K562 (cell line): ENCODE measurements at regions not wholly inside any gene's neighbourhood (a gene's known extent, or its start where the extent isn't known, plus 50 kb on each side); places are given as distances from the start of the nearest gene placed in this dataset.

Experiments
- CBFB ChIP-seq: sonication (generic); formaldehyde crosslinking; IDR thresholded peaks from 2 replicates; pipeline ENCODE4 v1.4.0; 2020; ENCODE audit warnings: mild to moderate bottlenecking, missing genetic modification reagents
- CEBPB ChIP-seq: fragments of 450-650 bp; IDR thresholded peaks from 2 replicates; pipeline ENCODE4 v1.6.1; 2016; ENCODE audit warnings: missing genetic modification characterization, missing compliant biosample characterization
- ZNF212 ChIP-seq: fragments of 450-650 bp; formaldehyde crosslinking; IDR thresholded peaks from 2 replicates; pipeline ENCODE4 v1.4.0; 2020; ENCODE audit warnings: mild to moderate bottlenecking
- ZNF699 ChIP-seq: fragments of 250-450 bp; sonication (Bioruptor Pico); IDR thresholded peaks from 2 replicates; pipeline ENCODE4 v1.8.0; 2021; ENCODE audit warnings: mild to moderate bottlenecking, moderate library complexity; ENCODE audit not compliant: insufficient replicate concordance
- TF ChIP-seq, protein P1 (sequence below): IDR thresholded peaks from 2 replicates; pipeline ENCODE4 v1.6.1; 2016; ENCODE audit warnings: missing genetic modification characterization, missing compliant biosample characterization
- TF ChIP-seq, protein P2 (sequence below): fragments of 450-650 bp; IDR thresholded peaks from 2 replicates; pipeline ENCODE4 v1.6.1; 2014; ENCODE audit warnings: low read depth, mild to moderate bottlenecking, moderate library complexity, borderline replicate concordance
- TF ChIP-seq, protein P3 (sequence below): fragments of 250-450 bp; sonication (Bioruptor Pico); IDR thresholded peaks from 2 replicates; pipeline ENCODE4 v1.5.0; 2021; ENCODE audit warnings: mild to moderate bottlenecking, borderline replicate concordance
- TF ChIP-seq, protein P4 (sequence below): sonication (generic); formaldehyde crosslinking; IDR thresholded peaks from 2 replicates; pipeline ENCODE4 v1.5.0; 2020; ENCODE audit warnings: missing genetic modification reagents

DNA sequence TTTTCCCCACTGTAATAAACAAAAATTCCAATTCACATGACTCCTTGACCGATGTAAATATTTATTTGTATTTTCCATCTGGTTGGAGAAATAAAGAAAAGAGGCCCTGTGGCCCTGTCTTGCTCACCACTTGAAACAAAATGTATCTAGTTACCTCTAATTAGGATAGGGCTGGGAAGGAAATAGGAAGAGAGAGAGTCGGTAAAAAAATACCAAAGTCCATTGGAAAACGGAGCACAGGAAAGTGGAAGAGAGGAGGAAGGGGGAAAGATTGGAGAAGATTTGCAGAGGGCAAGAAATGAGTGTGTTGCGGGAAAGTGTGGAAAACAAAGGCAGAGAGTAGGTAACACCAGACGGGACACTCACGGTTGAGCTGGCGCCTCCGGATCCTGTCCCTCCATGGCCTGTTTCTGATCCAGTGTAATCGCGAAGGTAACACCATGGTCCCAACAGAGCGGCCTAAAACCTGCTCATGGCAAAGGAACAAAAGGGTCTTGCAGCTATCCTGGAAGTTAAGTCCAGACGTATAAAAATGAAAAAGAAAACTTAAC is 105.8 kb upstream of the RIPOR2 start:
- TF ChIP-seq, protein P1, sequence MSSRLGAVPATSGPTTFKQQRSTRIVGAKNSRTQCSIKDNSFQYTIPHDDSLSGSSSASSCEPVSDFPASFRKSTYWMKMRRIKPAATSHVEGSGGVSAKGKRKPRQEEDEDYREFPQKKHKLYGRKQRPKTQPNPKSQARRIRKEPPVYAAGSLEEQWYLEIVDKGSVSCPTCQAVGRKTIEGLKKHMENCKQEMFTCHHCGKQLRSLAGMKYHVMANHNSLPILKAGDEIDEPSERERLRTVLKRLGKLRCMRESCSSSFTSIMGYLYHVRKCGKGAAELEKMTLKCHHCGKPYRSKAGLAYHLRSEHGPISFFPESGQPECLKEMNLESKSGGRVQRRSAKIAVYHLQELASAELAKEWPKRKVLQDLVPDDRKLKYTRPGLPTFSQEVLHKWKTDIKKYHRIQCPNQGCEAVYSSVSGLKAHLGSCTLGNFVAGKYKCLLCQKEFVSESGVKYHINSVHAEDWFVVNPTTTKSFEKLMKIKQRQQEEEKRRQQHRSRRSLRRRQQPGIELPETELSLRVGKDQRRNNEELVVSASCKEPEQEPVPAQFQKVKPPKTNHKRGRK (tag) = 0 out of 2 replicates have a peak, but pooled peaks have one; percentile 24
- TF ChIP-seq, protein P2, sequence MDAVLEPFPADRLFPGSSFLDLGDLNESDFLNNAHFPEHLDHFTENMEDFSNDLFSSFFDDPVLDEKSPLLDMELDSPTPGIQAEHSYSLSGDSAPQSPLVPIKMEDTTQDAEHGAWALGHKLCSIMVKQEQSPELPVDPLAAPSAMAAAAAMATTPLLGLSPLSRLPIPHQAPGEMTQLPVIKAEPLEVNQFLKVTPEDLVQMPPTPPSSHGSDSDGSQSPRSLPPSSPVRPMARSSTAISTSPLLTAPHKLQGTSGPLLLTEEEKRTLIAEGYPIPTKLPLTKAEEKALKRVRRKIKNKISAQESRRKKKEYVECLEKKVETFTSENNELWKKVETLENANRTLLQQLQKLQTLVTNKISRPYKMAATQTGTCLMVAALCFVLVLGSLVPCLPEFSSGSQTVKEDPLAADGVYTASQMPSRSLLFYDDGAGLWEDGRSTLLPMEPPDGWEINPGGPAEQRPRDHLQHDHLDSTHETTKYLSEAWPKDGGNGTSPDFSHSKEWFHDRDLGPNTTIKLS = no peak
- TF ChIP-seq ZNF212 (CRISPR knock-in tag) = no peak
- no peak for TF ChIP-seq CBFB (CRISPR knock-in tag)
- TF ChIP-seq CEBPB (tag) = no peak
- TF ChIP-seq ZNF699 (CRISPR knock-in tag) = no peak
- TF ChIP-seq, protein P3, sequence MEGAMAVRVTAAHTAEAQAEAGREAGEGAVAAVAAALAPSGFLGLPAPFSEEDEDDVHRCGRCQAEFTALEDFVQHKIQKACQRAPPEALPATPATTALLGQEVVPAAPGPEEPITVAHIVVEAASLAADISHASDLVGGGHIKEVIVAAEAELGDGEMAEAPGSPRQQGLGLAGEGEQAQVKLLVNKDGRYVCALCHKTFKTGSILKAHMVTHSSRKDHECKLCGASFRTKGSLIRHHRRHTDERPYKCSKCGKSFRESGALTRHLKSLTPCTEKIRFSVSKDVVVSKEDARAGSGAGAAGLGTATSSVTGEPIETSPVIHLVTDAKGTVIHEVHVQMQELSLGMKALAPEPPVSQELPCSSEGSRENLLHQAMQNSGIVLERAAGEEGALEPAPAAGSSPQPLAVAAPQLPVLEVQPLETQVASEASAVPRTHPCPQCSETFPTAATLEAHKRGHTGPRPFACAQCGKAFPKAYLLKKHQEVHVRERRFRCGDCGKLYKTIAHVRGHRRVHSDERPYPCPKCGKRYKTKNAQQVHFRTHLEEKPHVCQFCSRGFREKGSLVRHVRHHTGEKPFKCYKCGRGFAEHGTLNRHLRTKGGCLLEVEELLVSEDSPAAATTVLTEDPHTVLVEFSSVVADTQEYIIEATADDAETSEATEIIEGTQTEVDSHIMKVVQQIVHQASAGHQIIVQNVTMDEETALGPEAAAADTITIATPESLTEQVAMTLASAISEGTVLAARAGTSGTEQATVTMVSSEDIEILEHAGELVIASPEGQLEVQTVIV (CRISPR knock-in tag) = no peak
- TF ChIP-seq, protein P4, sequence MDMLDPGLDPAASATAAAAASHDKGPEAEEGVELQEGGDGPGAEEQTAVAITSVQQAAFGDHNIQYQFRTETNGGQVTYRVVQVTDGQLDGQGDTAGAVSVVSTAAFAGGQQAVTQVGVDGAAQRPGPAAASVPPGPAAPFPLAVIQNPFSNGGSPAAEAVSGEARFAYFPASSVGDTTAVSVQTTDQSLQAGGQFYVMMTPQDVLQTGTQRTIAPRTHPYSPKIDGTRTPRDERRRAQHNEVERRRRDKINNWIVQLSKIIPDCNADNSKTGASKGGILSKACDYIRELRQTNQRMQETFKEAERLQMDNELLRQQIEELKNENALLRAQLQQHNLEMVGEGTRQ (CRISPR knock-in tag) = no peak
